Pancreas (tissue), 10 donors: ENCODE measurements at regions not wholly inside any gene's neighbourhood (a gene's known extent, or its start where the extent isn't known, plus 50 kb on each side); places are given as distances from the start of the nearest gene placed in this dataset.

ENCODE experiments used
- ATAC-seq, 4 donors: fragments of 200-7000 bp; cut with Tn5 transposase; one replicate each; pipeline versions ENCODE4 v1.8.0 to v1.9.1; 2020; ENCODE audit warnings: mild to moderate bottlenecking in 4 of 4, moderate library complexity in 4 of 4
- DNase-seq, 6 donors: peaks; one replicate each; pipeline ENCODE4 v3.0.0-alpha.2; 2020
- FAIRE-seq: peaks from 2 replicates; lab custom pipeline; 2012; peaks lifted over from hg19 to GRCh38; lab: Jason Lieb, UNC
- H3K27ac ChIP-seq, 4 donors: fragments of 200-600 bp; sonication (generic); 1 replicate in 3 of 4; 2 replicates in 1 of 4; pipeline versions ENCODE4 v1.5.0 to v1.8.0; 2020
- H3K27me3 ChIP-seq, 4 donors: fragments of 200-600 bp; one replicate each; pipeline ENCODE4 v1.8.0; 2021
- H3K36me3 ChIP-seq, 3 donors: fragments of 200-600 bp; sonication (generic) in 1 of 3; one replicate each; pipeline versions ENCODE4 v1.5.0 to v1.8.0; 2020 to 2021
- H3K4me1 ChIP-seq, 3 donors: fragments of 200-600 bp; one replicate each; pipeline ENCODE4 v1.8.0; 2021
- H3K4me3 ChIP-seq, 4 donors: fragments of 200-600 bp; sonication (generic) in 2 of 4; one replicate each; pipeline versions ENCODE4 v1.5.0 to v1.8.0; 2020 to 2021
- H3K9me3 ChIP-seq, 4 donors: fragments of 200-600 bp; one replicate each; pipeline ENCODE4 v1.8.0; 2021
- CTCF ChIP-seq, 4 donors: fragments of 200-600 bp; sonication (generic) in 3 of 4; IDR thresholded peaks; one replicate each; pipeline versions ENCODE4 v1.5.0 to v1.8.0; 2021; ENCODE audit warnings: antibody characterized with exemption in 4 of 4
- WGBS, 2 donors: extraction: QIAGEN DNeasy Blood & Tissue Kit; methylation state at CpG; one replicate each; pipeline ENCODE4 v1.1.7; 2013; 5-methylcytosine and 5-hydroxymethylcytosine counted together
- intact Hi-C, 3 donors: fragments of 100-400 bp; cut with DNase I; formaldehyde crosslinking; loops; one replicate each; pipeline versions ENCODE4 v1.11.1 to v1.14.2; 2022
- donor health status: healthy with polysubstance abuse.
- donor health status: DM: no; HTN: no; CAD: no; lungs with moderate emphysema.
- donor health status: DM: no; HTN: no; CAD: no.
- donor health status: control.
- donor health status: control.
- donor health status: Bipolar disorder and iron deficiency.
- donor health status: DM: yes; HTN: yes; CAD: no.
- donor health status: DM: no; HTN: no; CAD: no.
- donor health status: DM: no; HTN: no; CAD: no.
- donor health status: DM: yes; HTN: yes; CAD: no.

DNA sequence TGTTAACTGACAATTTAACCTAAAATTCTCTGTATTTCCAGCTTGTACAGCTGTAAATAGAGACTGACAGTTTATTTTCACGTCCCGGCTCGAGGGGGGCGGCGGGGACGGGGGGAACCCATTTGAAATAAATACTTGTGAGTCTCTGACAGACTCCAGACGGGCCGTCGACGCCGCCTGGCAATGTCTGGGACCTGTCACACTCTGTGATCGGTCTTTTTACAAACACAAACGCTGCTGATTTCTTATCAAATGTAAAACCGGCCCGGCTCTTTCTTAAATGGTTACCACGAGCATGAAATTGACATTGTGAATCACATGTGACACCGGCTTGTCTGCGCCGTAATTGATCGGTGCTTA, 57.0 kb downstream of the UNCX start:
- Histone ChIP-seq H3K4me3 (peak overlapping the region in 2 of 4 donors; percentile 20 to 42), H3K36me3 (no peaks in the 10 kb centered on the region), H3K9me3 (no peaks in the 10 kb centered on the region), H3K27ac (no peak overlapping the region), H3K4me1 (peaks cover 0 to 4% (median 0%) of the 10 kb centered on the region in 3 donors), H3K27me3 (no peaks in the 10 kb centered on the region)
- DNase-seq (peak in 1 of 6 donors; percentile 53), ATAC-seq (peak in 1 of 4 donors; percentile 16), FAIRE-seq (no peak)
- no peak for TF ChIP-seq CTCF (IDR thresholded peaks at IDR 0.05)
- intact Hi-C loops = no loop called here
- WGBS, 2 donors = 7 to 14% methylated on average over 20 of the region's 20 CpGs

DNA sequence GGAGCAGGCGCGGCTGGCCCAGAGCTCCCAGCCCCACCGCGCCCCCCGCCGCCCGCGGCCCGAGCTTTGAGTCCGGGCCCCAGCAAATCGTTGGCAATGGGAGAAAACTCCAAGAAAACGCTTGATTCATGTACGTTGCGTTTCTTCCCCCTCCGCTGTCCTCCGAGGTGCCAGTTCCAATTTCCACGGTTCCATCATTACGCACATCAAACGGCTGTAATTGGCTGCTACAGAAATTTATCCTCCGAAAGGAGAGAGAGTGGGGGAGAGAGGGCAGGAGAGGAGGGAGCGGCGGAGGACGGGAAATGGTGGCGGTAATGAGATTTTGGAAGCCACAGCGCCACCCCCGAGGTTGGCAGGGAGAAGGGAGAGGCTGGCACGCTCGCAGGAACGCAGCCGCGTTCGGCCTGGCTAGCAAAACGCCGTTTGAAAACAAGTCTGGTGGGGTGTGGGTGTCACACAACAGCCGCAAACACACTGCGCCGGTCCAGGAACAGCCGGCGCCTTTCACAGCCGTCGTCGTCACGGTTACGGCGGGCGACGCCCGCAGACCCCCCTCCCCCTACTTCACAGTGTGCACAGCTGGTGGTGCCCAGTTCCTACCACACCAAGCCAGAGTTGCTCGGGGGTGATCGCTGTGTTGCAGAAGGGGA, 57.5 kb downstream of the UNCX start:
- peak in 4 of 6 donors; percentile 29 to 63 (median 48) for DNase-seq
- 1 to 3% methylated on average over 46 to 50 of the region's 50 CpGs for WGBS, 2 donors
- intact Hi-C loops = no loop called here
- peak; percentile 69 to 82 (median 74) for ATAC-seq
- Histone ChIP-seq H3K4me1 (peaks cover 0 to 4% (median 0%) of the 10 kb centered on the region in 3 donors), H3K36me3 (no peaks in the 10 kb centered on the region), H3K9me3 (no peaks in the 10 kb centered on the region), H3K27ac (no peak overlapping the region), H3K27me3 (no peaks in the 10 kb centered on the region), H3K4me3 (peak overlapping the region in 2 of 4 donors; percentile 20 to 42)
- TF ChIP-seq CTCF (IDR thresholded peaks at IDR 0.05) = no peak
- no peak for FAIRE-seq

DNA sequence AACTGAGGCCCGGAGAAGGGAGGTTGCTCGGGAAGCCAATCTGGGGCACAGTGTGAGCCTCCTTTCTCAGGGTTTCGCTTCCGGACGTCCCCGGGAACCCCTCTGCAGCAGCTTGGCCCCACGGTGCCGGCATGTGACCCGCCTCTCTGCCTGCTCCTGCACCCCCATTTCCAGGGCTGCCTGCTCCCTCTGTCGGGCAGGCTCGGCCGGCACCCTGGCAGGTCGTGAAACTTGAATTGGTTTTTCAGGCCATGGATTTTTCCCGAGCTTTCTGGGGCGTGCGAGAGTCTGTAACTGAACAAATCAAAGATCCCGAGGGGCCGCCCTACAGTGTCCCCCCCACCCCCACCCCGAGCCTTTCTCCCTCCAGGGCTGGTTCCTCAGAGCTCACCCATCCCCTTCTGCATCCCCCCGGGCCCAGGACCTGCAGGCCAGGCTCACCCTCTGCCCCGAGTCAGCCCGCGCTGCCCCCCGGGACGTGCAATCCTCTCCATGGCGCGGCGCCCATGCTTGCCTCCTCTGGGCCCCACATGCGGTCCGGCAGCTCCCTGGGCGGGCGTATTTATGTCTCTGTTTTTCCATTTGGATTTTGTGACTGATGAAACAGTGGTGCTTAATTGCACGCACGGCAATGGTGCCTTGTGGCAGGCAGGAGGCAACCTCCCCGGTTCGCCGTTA, 58.1 kb downstream of the UNCX start:
- 35 to 37% methylated on average over 37 of the region's 37 CpGs for WGBS, 2 donors
- no peak for TF ChIP-seq CTCF (IDR thresholded peaks at IDR 0.05)
- FAIRE-seq = no peak
- Histone ChIP-seq H3K9me3 (no peaks in the 10 kb centered on the region), H3K36me3 (no peaks in the 10 kb centered on the region), H3K4me3 (peak overlapping the region in 2 of 4 donors; percentile 20 to 42), H3K27ac (no peak overlapping the region), H3K4me1 (peaks cover 0 to 4% (median 0%) of the 10 kb centered on the region in 3 donors), H3K27me3 (no peaks in the 10 kb centered on the region)
- peak in 2 of 6 donors; percentile 56 to 66 for DNase-seq
- peak in 3 of 4 donors; percentile 19 to 33 (median 31) for ATAC-seq
- intact Hi-C loops = no loop called here

DNA sequence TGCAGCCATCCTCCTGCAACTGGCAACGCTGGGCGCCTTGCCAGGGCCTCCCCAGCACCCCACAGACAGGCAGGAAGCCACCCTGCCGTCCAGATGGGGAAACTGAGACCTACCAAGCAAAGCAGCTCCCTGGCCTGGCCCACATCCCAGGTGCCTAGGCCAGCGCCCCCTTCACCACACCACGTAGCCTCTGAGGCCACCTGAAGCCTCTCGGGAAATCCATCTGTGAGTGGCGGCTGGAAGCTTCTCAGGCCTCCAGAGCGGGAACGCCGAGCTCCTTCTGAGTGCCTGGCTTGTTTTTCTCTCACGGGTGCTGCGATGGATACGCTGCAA, 58.7 kb downstream of the UNCX start:
- no peak overlapping the region for H3K27ac ChIP-seq
- no peak for DNase-seq
- H3K9me3 ChIP-seq = no peaks in the 10 kb centered on the region
- H3K27me3 ChIP-seq = peaks cover 0 to 3% (median under 1%) of the 10 kb centered on the region in 4 donors
- H3K4me1 ChIP-seq = peaks cover 0 to 4% (median 0%) of the 10 kb centered on the region in 3 donors
- intact Hi-C loops = no loop called here
- FAIRE-seq = no peak
- no peak for ATAC-seq
- TF ChIP-seq CTCF (IDR thresholded peaks at IDR 0.05) = no peak
- WGBS, 2 donors = 80 to 81% methylated on average over 13 of the region's 13 CpGs
- H3K36me3 ChIP-seq = no peaks in the 10 kb centered on the region
- H3K4me3 ChIP-seq = no peak overlapping the region
